GM23338 (cell line): ENCODE measurements at regions not wholly inside any gene's neighbourhood (a gene's known extent, or its start where the extent isn't known, plus 50 kb on each side); places are given as distances from the start of the nearest gene placed in this dataset.

Experiments
- ATAC-seq: fragments of 200-7000 bp; cut with Tn5 transposase; 3 replicates; pipeline ENCODE4 v1.9.1; 2020
- DNase-seq: peaks from one replicate; pipeline ENCODE4 v3.0.0-alpha.2; 2015; ENCODE audit warnings: low spot score
- H2AFZ ChIP-seq: fragments of 200-600 bp; sonication (generic); 2 replicates; pipeline ENCODE4 v1.8.0; 2016; ENCODE audit warnings: antibody characterized with exemption, mild to moderate bottlenecking, moderate library complexity
- H3F3A ChIP-seq: fragments of 200-600 bp; sonication (generic); replicated peaks from 2 replicates; pipeline ENCODE4 v1.8.0; 2017; ENCODE audit warnings: antibody characterized with exemption, mixed run types, low read depth
- H3K27ac ChIP-seq: fragments of 200-600 bp; sonication (generic); 2 replicates; pipeline ENCODE4 v1.6.1; 2016; ENCODE audit warnings: low read depth
- H3K27me3 ChIP-seq: fragments of 200-600 bp; sonication (generic); 2 replicates; pipeline ENCODE4 v1.8.0; 2016; ENCODE audit warnings: mild to moderate bottlenecking, mixed run types, moderate library complexity; ENCODE audit not compliant: insufficient read depth
- H3K36me3 ChIP-seq: fragments of 200-600 bp; sonication (generic); 2 replicates; pipeline ENCODE4 v1.8.0; 2016; ENCODE audit warnings: mild to moderate bottlenecking; ENCODE audit not compliant: insufficient read depth
- H3K4me1 ChIP-seq: fragments of 200-600 bp; sonication (generic); 2 replicates; pipeline ENCODE4 v1.8.0; 2016; ENCODE audit warnings: mild to moderate bottlenecking, moderate library complexity; ENCODE audit not compliant: insufficient read depth
- H3K4me2 ChIP-seq: fragments of 200-600 bp; sonication (generic); 2 replicates; pipeline ENCODE4 v1.7.1; 2017; ENCODE audit warnings: mixed run types
- H3K4me3 ChIP-seq: fragments of 200-600 bp; sonication (generic); 2 replicates; pipeline ENCODE4 v1.6.1; 2016; ENCODE audit warnings: mixed run types
- H3K79me2 ChIP-seq: fragments of 200-600 bp; sonication (generic); replicated peaks from 2 replicates; pipeline ENCODE4 v1.8.0; 2017; ENCODE audit warnings: mild to moderate bottlenecking; ENCODE audit not compliant: insufficient read depth
- H3K9me2 ChIP-seq: fragments of 200-600 bp; sonication (generic); 2 replicates; pipeline ENCODE4 v1.8.0; 2017; ENCODE audit not compliant: insufficient read depth
- H4K20me1 ChIP-seq: fragments of 200-600 bp; sonication (generic); replicated peaks from 2 replicates; pipeline ENCODE4 v1.8.0; 2017; ENCODE audit warnings: mild to moderate bottlenecking; ENCODE audit not compliant: insufficient read depth
- H3K27ac Mint-ChIP-seq: 2 replicates; pipeline ENCODE4 v1.8.0; 2020; ENCODE audit warnings: inconsistent platforms, mild to moderate bottlenecking, moderate library complexity, mixed read lengths
- H3K27me3 Mint-ChIP-seq: 3 replicates; pipeline ENCODE4 v1.8.0; 2022; ENCODE audit warnings: low read depth, mild to moderate bottlenecking, moderate library complexity, mixed read lengths, inconsistent platforms; ENCODE audit not compliant: insufficient read depth, poor library complexity
- H3K36me3 Mint-ChIP-seq: 3 replicates; pipeline ENCODE4 v1.8.0; 2021; ENCODE audit warnings: low read depth, mild to moderate bottlenecking, inconsistent platforms, moderate library complexity, mixed read lengths
- H3K4me1 Mint-ChIP-seq: 3 replicates; pipeline ENCODE4 v1.8.0; 2020; ENCODE audit warnings: mild to moderate bottlenecking, inconsistent platforms, mixed read lengths
- H3K4me3 Mint-ChIP-seq: 3 replicates; pipeline ENCODE4 v1.8.0; 2021; ENCODE audit warnings: moderate library complexity, mild to moderate bottlenecking, inconsistent platforms, mixed read lengths
- H3K9me3 Mint-ChIP-seq: 3 replicates; pipeline ENCODE4 v1.8.0; 2020; ENCODE audit warnings: moderate library complexity, mild to moderate bottlenecking, inconsistent platforms, mixed read lengths
- CREB1 ChIP-seq: fragments of 250-450 bp; sonication (Bioruptor Pico); IDR thresholded peaks from 2 replicates; pipeline ENCODE4 v1.5.0; 2020; ENCODE audit warnings: low read depth, mild to moderate bottlenecking, moderate library complexity
- ETS1 ChIP-seq: IDR thresholded peaks from 2 replicates; pipeline ENCODE4 v1.6.1; 2016; ENCODE audit warnings: antibody characterized with exemption
- EZH2 ChIP-seq: fragments of 200-600 bp; sonication (generic); IDR thresholded peaks from one replicate; pipeline ENCODE4 v1.8.0; 2017; ENCODE audit warnings: antibody characterized with exemption, mild to moderate bottlenecking, low read depth; ENCODE audit not compliant: unreplicated experiment
- EZH2phosphoT487 ChIP-seq: fragments of 200-600 bp; sonication (generic); IDR thresholded peaks from one replicate; pipeline ENCODE4 v1.8.1; 2018; ENCODE audit warnings: antibody characterized with exemption; ENCODE audit not compliant: unreplicated experiment
- JUNB ChIP-seq: IDR thresholded peaks from one replicate; pipeline ENCODE4 v1.6.1; 2016; ENCODE audit warnings: antibody characterized with exemption; ENCODE audit not compliant: unreplicated experiment
- POLR2AphosphoS5 ChIP-seq: IDR thresholded peaks from 2 replicates; pipeline ENCODE4 v1.6.1; 2016; ENCODE audit warnings: antibody characterized with exemption, low read depth
- REST ChIP-seq: IDR thresholded peaks from one replicate; pipeline ENCODE4 v1.6.1; 2018; ENCODE audit warnings: antibody characterized with exemption; ENCODE audit not compliant: unreplicated experiment
- STAT1 ChIP-seq: IDR thresholded peaks from one replicate; pipeline ENCODE4 v1.6.1; 2016; ENCODE audit warnings: antibody characterized with exemption; ENCODE audit not compliant: unreplicated experiment
- ZNF114 ChIP-seq: fragments of 250-450 bp; sonication (Bioruptor Pico); IDR thresholded peaks from 2 replicates; pipeline ENCODE4 v1.5.0; 2020; ENCODE audit warnings: mild to moderate bottlenecking, moderate library complexity
- ZNF331 ChIP-seq: fragments of 250-450 bp; sonication (Bioruptor Pico); IDR thresholded peaks from 2 replicates; pipeline ENCODE4 v1.5.0; 2020; ENCODE audit warnings: low read depth, mild to moderate bottlenecking, moderate library complexity
- ZNF462 ChIP-seq: fragments of 250-450 bp; sonication (Bioruptor Pico); IDR thresholded peaks from 2 replicates; pipeline ENCODE4 v1.5.0; 2020; ENCODE audit warnings: mild to moderate bottlenecking, moderate library complexity

GRCh38 chr12:89212339-89212771, 139.9 kb downstream of the DUSP6 start:
- no peak overlapping the region for H3K27ac ChIP-seq
- no peak overlapping the region for H3K4me3 ChIP-seq
- no peaks in the 10 kb centered on the region for H3K27me3 ChIP-seq
- Mint-ChIP-seq H3K4me3 (no peak overlapping the region), H3K4me1 (peaks cover 30% of the 10 kb centered on the region), H3K27ac (no peak overlapping the region), H3K9me3 (no peaks in the 10 kb centered on the region), H3K27me3 (no peaks in the 10 kb centered on the region), H3K36me3 (no peaks in the 10 kb centered on the region)
- no peak for ATAC-seq
- TF ChIP-seq STAT1 (no peak), ETS1 (no peak), ZNF331 (CRISPR knock-in tag) (no peak), ZNF462 (no peak), EZH2 (no peak), POLR2AphosphoS5 (no peak), JUNB (no peak), REST (no peak), CREB1 (CRISPR knock-in tag) (no peak), ZNF114 (CRISPR knock-in tag) (no peak), EZH2phosphoT487 (no peak)
- no peaks in the 10 kb centered on the region for H3K79me2 ChIP-seq
- no peaks in the 10 kb centered on the region for H3F3A ChIP-seq
- peaks cover 8% of the 10 kb centered on the region; the same call in 1 of the 2 replicates for H3K4me1 ChIP-seq
- no peaks in the 10 kb centered on the region for H3K9me2 ChIP-seq
- no peak for DNase-seq
- no peak overlapping the region for H3K4me2 ChIP-seq
- H2AFZ ChIP-seq = no peak overlapping the region
- no peaks in the 10 kb centered on the region for H4K20me1 ChIP-seq
- H3K36me3 ChIP-seq = no peaks in the 10 kb centered on the region
